Right renal pelvis (tissue), 4 donors: ENCODE measurements at regions not wholly inside any gene's neighbourhood (a gene's known extent, or its start where the extent isn't known, plus 50 kb on each side); places are given as distances from the start of the nearest gene placed in this dataset.

Experiments used
- DNase-seq, 4 donors: peaks; one replicate each; pipeline ENCODE4 v3.0.0-alpha.2; 2013; ENCODE audit warnings: low read depth in 4 of 4, low spot score in 3 of 4, missing footprints in 1 of 4

- DNase-seq, result no peak
Measured at GRCh38 chr9:108656566-108656965, 199.2 kb downstream of the ACTL7B start.

GRCh38 chr9:108655818-108656217 lies 200.0 kb downstream of the ACTL7B start:
- no peak for DNase-seq

- no peak for DNase-seq
Measured at GRCh38 chr9:108654566-108654965, 201.2 kb downstream of the ACTL7B start.

- DNase-seq, result no peak
Measured at GRCh38 chr9:108652851-108653250, 202.9 kb downstream of the ACTL7B start.

GRCh38 chr9:108650826-108651225 lies 205.0 kb downstream of the ACTL7B start:
- DNase-seq, result no peak

- DNase-seq, result no peak
Measured at GRCh38 chr9:108645520-108645919, 210.3 kb downstream of the ACTL7B start.

- no peak for DNase-seq
Measured at GRCh38 chr9:108643731-108644510, 211.9 kb downstream of the ACTL7B start.

GRCh38 chr9:108642871-108643270 lies 212.9 kb downstream of the ACTL7B start:
- no peak for DNase-seq

- DNase-seq, result no peak
Measured at GRCh38 chr9:108640230-108640629, 215.6 kb downstream of the ACTL7B start.

- no peak for DNase-seq
Measured at GRCh38 chr9:108639696-108640095, 216.1 kb downstream of the ACTL7B start.

- DNase-seq, result no peak
Measured at GRCh38 chr9:108639091-108639490, 216.7 kb downstream of the ACTL7B start.

GRCh38 chr9:108637340-108637739 lies 218.4 kb downstream of the ACTL7B start:
- DNase-seq, result no peak

GRCh38 chr9:108636013-108636412 lies 219.8 kb downstream of the ACTL7B start:
- DNase-seq, result no peak

GRCh38 chr9:108634672-108635462 lies 220.9 kb downstream of the ACTL7B start:
- no peak for DNase-seq

GRCh38 chr9:108634204-108634603 lies 221.6 kb downstream of the ACTL7B start:
- no peak for DNase-seq

- no peak for DNase-seq
Measured at GRCh38 chr9:108631496-108632285, 224.1 kb downstream of the ACTL7B start.

- DNase-seq, result no peak
Measured at GRCh38 chr9:108628316-108628715, 227.5 kb downstream of the ACTL7B start.

GRCh38 chr9:108626743-108627142 lies 229.0 kb downstream of the ACTL7B start:
- no peak for DNase-seq

- no peak for DNase-seq
Measured at GRCh38 chr9:108621991-108622855, 233.6 kb downstream of the ACTL7B start.

GRCh38 chr9:108620767-108621166 lies 235.0 kb downstream of the ACTL7B start:
- no peak for DNase-seq
